Uterus (tissue), 2 donors: ENCODE measurements at regions not wholly inside any gene's neighbourhood (a gene's known extent, or its start where the extent isn't known, plus 50 kb on each side); places are given as distances from the start of the nearest gene placed in this dataset.

Source experiments
- POLR2A ChIP-seq, 2 donors: fragments of 450-650 bp; IDR thresholded peaks; one replicate each; pipeline ENCODE4 v1.6.1; 2016; ENCODE audit warnings: antibody characterized with exemption in 2 of 2, mild to moderate bottlenecking in 1 of 2, moderate library complexity in 1 of 2
- TF ChIP-seq, protein P1 (sequence below), 4 experiments: fragments of 200-600 bp in 2 of 4; fragments of 450-650 bp in 2 of 4; sonication (generic) in 2 of 4; IDR thresholded peaks; one replicate each; pipeline ENCODE4 v1.5.1; 2016 to 2019; ENCODE audit warnings: antibody characterized with exemption in 4 of 4, mild to moderate bottlenecking in 2 of 4, moderate library complexity in 1 of 4

GRCh38 chr18:66931010-66931409 lies 327.1 kb upstream of the CDH19 start:
- TF ChIP-seq POLR2A (IDR thresholded peaks at IDR 0.05), result no peak
- TF ChIP-seq, protein P1, sequence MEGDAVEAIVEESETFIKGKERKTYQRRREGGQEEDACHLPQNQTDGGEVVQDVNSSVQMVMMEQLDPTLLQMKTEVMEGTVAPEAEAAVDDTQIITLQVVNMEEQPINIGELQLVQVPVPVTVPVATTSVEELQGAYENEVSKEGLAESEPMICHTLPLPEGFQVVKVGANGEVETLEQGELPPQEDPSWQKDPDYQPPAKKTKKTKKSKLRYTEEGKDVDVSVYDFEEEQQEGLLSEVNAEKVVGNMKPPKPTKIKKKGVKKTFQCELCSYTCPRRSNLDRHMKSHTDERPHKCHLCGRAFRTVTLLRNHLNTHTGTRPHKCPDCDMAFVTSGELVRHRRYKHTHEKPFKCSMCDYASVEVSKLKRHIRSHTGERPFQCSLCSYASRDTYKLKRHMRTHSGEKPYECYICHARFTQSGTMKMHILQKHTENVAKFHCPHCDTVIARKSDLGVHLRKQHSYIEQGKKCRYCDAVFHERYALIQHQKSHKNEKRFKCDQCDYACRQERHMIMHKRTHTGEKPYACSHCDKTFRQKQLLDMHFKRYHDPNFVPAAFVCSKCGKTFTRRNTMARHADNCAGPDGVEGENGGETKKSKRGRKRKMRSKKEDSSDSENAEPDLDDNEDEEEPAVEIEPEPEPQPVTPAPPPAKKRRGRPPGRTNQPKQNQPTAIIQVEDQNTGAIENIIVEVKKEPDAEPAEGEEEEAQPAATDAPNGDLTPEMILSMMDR (IDR thresholded peaks at IDR 0.05), result no peak
